B cell (primary cell): ENCODE measurements at regions not wholly inside any gene's neighbourhood (a gene's known extent, or its start where the extent isn't known, plus 50 kb on each side); places are given as distances from the start of the nearest gene placed in this dataset.

Experiments used
- ATAC-seq: fragments of 200-7000 bp; cut with Tn5 transposase; one replicate; pipeline ENCODE4 v1.10.0; 2021; ENCODE audit warnings: low read depth, mild to moderate bottlenecking, moderate number of reproducible peaks, moderate library complexity
- CTCF ChIA-PET: fragments of 350-600 bp; sonication (Branson Sonifier 250); formaldehyde crosslinking; loops from one replicate; lab custom pipeline; 2021; ENCODE audit warnings: antibody characterized with exemption, inconsistent platforms; lab: Charles Lee
- POLR2A ChIA-PET: fragments of 350-600 bp; sonication (Branson Sonifier 250); formaldehyde crosslinking; loops from one replicate; lab custom pipeline; 2021; ENCODE audit warnings: antibody characterized with exemption; lab: Charles Lee
- DNase-seq: peaks from one replicate; pipeline ENCODE4 v3.0.0; 2013
- H2AFZ ChIP-seq: 2 replicates; pipeline ENCODE4 v1.6.1; 2012; ENCODE audit warnings: mild to moderate bottlenecking, low read depth, low read length; ENCODE audit not compliant: insufficient read depth, poor library complexity, severe bottlenecking
- H3K27ac ChIP-seq, 2 donors: 1 replicate in 1 of 2; 2 replicates in 1 of 2; pipeline ENCODE4 v1.5.1; 2012 to 2013; ENCODE audit warnings: low read length in 2 of 2, mild to moderate bottlenecking in 2 of 2, moderate library complexity in 1 of 2
- H3K27me3 ChIP-seq, 4 experiments: fragments of 200-600 bp in 1 of 4; sonication (generic) in 1 of 4; replicated peaks in 1 of 4; 1 replicate in 2 of 4; 2 replicates in 2 of 4; pipeline versions ENCODE4 v1.6.1 to v1.7.0; 2013 to 2016; ENCODE audit warnings: low read length in 3 of 4, mild to moderate bottlenecking in 2 of 4, mixed read lengths in 1 of 4, moderate library complexity in 1 of 4; ENCODE audit not compliant: insufficient read depth in 4 of 4, control insufficient read depth in 3 of 4; ENCODE audit errors: control extremely low read depth in 1 of 4
- H3K36me3 ChIP-seq, 2 experiments: replicated peaks in 1 of 2; 1 replicate in 1 of 2; 2 replicates in 1 of 2; pipeline versions ENCODE4 v1.6.1 to v1.7.1; 2013; ENCODE audit warnings: low read length in 1 of 2; ENCODE audit not compliant: insufficient read depth in 2 of 2, control insufficient read depth in 1 of 2; ENCODE audit errors: control extremely low read depth in 1 of 2, extremely low read depth in 1 of 2
- H3K4me1 ChIP-seq, 2 donors: fragments of 200-600 bp in 1 of 2; sonication (generic) in 1 of 2; 1 replicate in 1 of 2; 2 replicates in 1 of 2; pipeline versions ENCODE4 v1.5.1 to v1.6.1; 2013 to 2017; ENCODE audit warnings: low read length in 2 of 2; ENCODE audit not compliant: control insufficient read depth in 2 of 2, insufficient read depth in 2 of 2
- H3K4me2 ChIP-seq: replicated peaks from 2 replicates; pipeline ENCODE3; 2012; ENCODE audit warnings: mild to moderate bottlenecking, low read depth, low read length; ENCODE audit not compliant: poor library complexity, severe bottlenecking
- H3K4me3 ChIP-seq, 5 experiments: fragments of 200-600 bp in 1 of 5; sonication (generic) in 1 of 5; 1 replicate in 3 of 5; 2 replicates in 2 of 5; pipeline versions ENCODE4 v1.5.1 to v1.7.0; 2011 to 2016; ENCODE audit warnings: low read length in 4 of 5, mild to moderate bottlenecking in 4 of 5, low read depth in 2 of 5, control low read depth in 1 of 5, moderate library complexity in 1 of 5; ENCODE audit not compliant: insufficient read depth in 1 of 5; ENCODE audit errors: control extremely low read depth in 1 of 5, extremely low read depth in 1 of 5
- H3K79me2 ChIP-seq: fragments of 200-600 bp; sonication (generic); one replicate; pipeline ENCODE4 v1.6.0; 2016; ENCODE audit warnings: low read length; ENCODE audit not compliant: control insufficient read depth, insufficient read depth
- H3K9ac ChIP-seq: fragments of 200-600 bp; sonication (generic); 2 replicates; pipeline ENCODE4 v1.6.1; 2017; ENCODE audit warnings: mild to moderate bottlenecking, low read length, moderate library complexity
- H3K9me3 ChIP-seq, 3 donors: one replicate each; pipeline versions ENCODE4 v1.6.1 to v1.7.1; 2013; ENCODE audit warnings: low read length in 2 of 3; ENCODE audit not compliant: control insufficient read depth in 2 of 3, insufficient read depth in 1 of 3; ENCODE audit errors: control extremely low read depth in 1 of 3
- H4K20me1 ChIP-seq: 2 replicates; pipeline ENCODE4 v1.6.0; 2012; ENCODE audit warnings: mild to moderate bottlenecking, low read length; ENCODE audit not compliant: insufficient read depth, control insufficient read depth, poor library complexity, severe bottlenecking
- H3K27ac Mint-ChIP-seq: one replicate; pipeline ENCODE4 v1.8.0; 2021; ENCODE audit warnings: mixed read lengths
- H3K27me3 Mint-ChIP-seq: one replicate; pipeline ENCODE4 v1.8.0; 2021; ENCODE audit warnings: mixed read lengths
- H3K4me1 Mint-ChIP-seq: one replicate; pipeline ENCODE4 v1.8.0; 2021; ENCODE audit warnings: mixed read lengths
- H3K4me3 Mint-ChIP-seq: one replicate; pipeline ENCODE4 v1.8.0; 2021; ENCODE audit warnings: mixed read lengths
- H3K9me3 Mint-ChIP-seq: one replicate; pipeline ENCODE4 v1.8.0; 2022; ENCODE audit warnings: mixed read lengths; ENCODE audit not compliant: insufficient read depth
- EZH2 ChIP-seq: IDR thresholded peaks from 2 replicates; pipeline ENCODE4 v1.6.1; 2012; ENCODE audit warnings: borderline replicate concordance, low read depth, mild to moderate bottlenecking, moderate library complexity, low read length; ENCODE audit not compliant: insufficient read depth, poor library complexity, severe bottlenecking
- WGBS: methylation state at CpG from one replicate; pipeline ENCODE4 v1.1.5; 2013; ENCODE audit warnings: missing lambda C conversion rate; ENCODE audit not compliant: insufficient coverage; 5-methylcytosine and 5-hydroxymethylcytosine counted together
- intact Hi-C: fragments of 100-400 bp; cut with micrococcal nuclease; formaldehyde crosslinking; loops from one replicate; pipeline ENCODE4 v1.10.0; 2022
- TF ChIP-seq, protein P1 (sequence below): fragments of 200-600 bp; IDR thresholded peaks from one replicate; pipeline ENCODE4 v1.8.0; 2022; ENCODE audit warnings: antibody characterized with exemption, mild to moderate bottlenecking

DNA sequence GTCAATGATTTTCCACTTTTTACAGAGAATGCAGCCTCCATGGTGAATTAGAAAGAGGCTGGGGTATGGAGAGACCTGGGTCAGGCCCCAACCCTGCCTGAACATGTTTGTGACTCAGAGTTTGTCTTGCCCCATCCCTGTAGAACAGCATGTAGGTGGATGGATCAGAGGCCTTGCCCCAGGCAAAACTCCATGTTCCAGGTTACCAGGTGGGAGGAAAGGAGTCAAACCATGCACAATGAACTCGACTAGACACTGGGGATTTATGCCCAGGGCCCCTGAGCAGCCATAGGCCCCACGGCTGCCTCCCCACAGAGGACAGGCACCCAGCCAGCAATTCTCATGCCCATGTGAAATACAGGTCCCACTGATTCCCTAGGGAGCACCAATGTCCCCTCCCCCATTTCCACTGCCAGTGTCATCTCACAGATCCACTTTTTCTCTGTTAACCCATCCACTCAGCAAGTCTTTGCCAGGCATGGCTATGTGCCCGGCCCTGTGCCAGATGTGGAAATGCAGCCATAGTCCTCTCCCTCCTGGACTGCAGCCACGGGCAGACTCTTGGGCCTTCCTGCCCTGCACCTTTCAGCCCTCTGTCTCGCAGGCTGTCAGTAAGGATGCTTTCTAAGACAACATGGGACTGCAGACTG, 737.8 kb upstream of the HS6ST1 start:
- Histone ChIP-seq H3K36me3 (no peaks in the 10 kb centered on the region), H3K9ac (no peak overlapping the region), H3K79me2 (no peaks in the 10 kb centered on the region), H3K27me3 (no peaks in the 10 kb centered on the region), H4K20me1 (no peaks in the 10 kb centered on the region), H3K4me2 (no peak overlapping the region), H3K9me3 (no peaks in the 10 kb centered on the region), H3K4me1 (no peaks in the 10 kb centered on the region), H3K27ac (no peak overlapping the region), H3K4me3 (no peak overlapping the region), H2AFZ (no peak overlapping the region)
- H3K9me3 Mint-ChIP-seq = no peaks in the 10 kb centered on the region
- intact Hi-C loops = no loop called here
- no peak for DNase-seq
- no peak for TF ChIP-seq EZH2
- TF ChIP-seq, protein P1, sequence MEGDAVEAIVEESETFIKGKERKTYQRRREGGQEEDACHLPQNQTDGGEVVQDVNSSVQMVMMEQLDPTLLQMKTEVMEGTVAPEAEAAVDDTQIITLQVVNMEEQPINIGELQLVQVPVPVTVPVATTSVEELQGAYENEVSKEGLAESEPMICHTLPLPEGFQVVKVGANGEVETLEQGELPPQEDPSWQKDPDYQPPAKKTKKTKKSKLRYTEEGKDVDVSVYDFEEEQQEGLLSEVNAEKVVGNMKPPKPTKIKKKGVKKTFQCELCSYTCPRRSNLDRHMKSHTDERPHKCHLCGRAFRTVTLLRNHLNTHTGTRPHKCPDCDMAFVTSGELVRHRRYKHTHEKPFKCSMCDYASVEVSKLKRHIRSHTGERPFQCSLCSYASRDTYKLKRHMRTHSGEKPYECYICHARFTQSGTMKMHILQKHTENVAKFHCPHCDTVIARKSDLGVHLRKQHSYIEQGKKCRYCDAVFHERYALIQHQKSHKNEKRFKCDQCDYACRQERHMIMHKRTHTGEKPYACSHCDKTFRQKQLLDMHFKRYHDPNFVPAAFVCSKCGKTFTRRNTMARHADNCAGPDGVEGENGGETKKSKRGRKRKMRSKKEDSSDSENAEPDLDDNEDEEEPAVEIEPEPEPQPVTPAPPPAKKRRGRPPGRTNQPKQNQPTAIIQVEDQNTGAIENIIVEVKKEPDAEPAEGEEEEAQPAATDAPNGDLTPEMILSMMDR = no peak
- 61% methylated on average over 5 of the region's 5 CpGs for WGBS
- ChIA-PET POLR2A (no interaction called here), CTCF (no interaction called here)
- no peak overlapping the region for H3K4me3 Mint-ChIP-seq
- peaks cover 3% of the 10 kb centered on the region for H3K27me3 Mint-ChIP-seq
- no peak for ATAC-seq
- no peaks in the 10 kb centered on the region for H3K4me1 Mint-ChIP-seq
- H3K27ac Mint-ChIP-seq = no peak overlapping the region

DNA sequence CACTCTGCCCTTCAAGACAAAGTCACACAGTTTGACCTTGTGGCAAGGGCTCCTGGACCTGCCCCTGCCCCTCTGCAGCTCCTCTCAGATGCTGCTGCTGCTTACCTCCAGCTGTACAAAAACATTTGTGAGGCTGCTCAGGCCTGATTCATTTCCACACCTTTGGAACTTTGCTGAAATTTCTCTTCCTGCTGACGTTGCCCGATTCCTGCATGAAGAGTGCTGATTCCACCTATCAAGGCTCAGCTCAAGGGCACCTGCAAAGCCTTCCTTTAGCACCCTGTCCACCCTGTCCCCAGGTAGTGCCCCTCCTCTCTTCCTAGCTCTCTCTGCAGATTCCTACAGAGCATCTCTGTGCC, 738.3 kb upstream of the HS6ST1 start:
- CTCF ChIA-PET = no interaction called here
- no peak for ATAC-seq

More for the DNA sequence above, 738.3 kb upstream of the HS6ST1 start:
- POLR2A ChIA-PET = no interaction called here
- Histone ChIP-seq H3K4me2 (no peak overlapping the region), H3K36me3 (no peaks in the 10 kb centered on the region), H3K9me3 (no peaks in the 10 kb centered on the region), H3K9ac (no peak overlapping the region), H3K4me3 (no peak overlapping the region), H3K4me1 (no peaks in the 10 kb centered on the region), H3K27ac (no peak overlapping the region), H3K79me2 (no peaks in the 10 kb centered on the region), H3K27me3 (no peaks in the 10 kb centered on the region), H2AFZ (no peak overlapping the region), H4K20me1 (no peaks in the 10 kb centered on the region)
- Mint-ChIP-seq H3K4me1 (no peaks in the 10 kb centered on the region), H3K4me3 (no peak overlapping the region), H3K9me3 (no peaks in the 10 kb centered on the region), H3K27ac (no peak overlapping the region), H3K27me3 (no peaks in the 10 kb centered on the region)
- 94% methylated on average over 2 of the region's 2 CpGs for WGBS
- intact Hi-C loops = no loop called here
- DNase-seq = no peak
- no peak for TF ChIP-seq EZH2
- TF ChIP-seq, protein P1 = no peak
